OCI-LY1 (cell line): ENCODE measurements at regions not wholly inside any gene's neighbourhood (a gene's known extent, or its start where the extent isn't known, plus 50 kb on each side); places are given as distances from the start of the nearest gene placed in this dataset.

Experiments
- H2AFZ ChIP-seq: fragments of 200-600 bp; sonication (generic), shearing (Covaris generic); 2 replicates; pipeline ENCODE4 v1.6.0; 2014; ENCODE audit warnings: antibody characterized with exemption, mild to moderate bottlenecking, low read length
- H3F3A ChIP-seq: fragments of 200-600 bp; sonication (generic), shearing (Covaris generic); 2 replicates; pipeline ENCODE4 v1.6.0; 2014; ENCODE audit warnings: mild to moderate bottlenecking, antibody characterized with exemption, low read length, moderate library complexity; ENCODE audit not compliant: insufficient read depth
- H3K27ac ChIP-seq: fragments of 200-600 bp; sonication (generic); 2 replicates; pipeline ENCODE4 v1.5.1; 2014; ENCODE audit warnings: low read length, mixed run types, mild to moderate bottlenecking, low read depth; ENCODE audit not compliant: poor library complexity, severe bottlenecking
- H3K27me3 ChIP-seq: fragments of 200-600 bp; sonication (generic); 2 replicates; pipeline ENCODE4 v1.6.0; 2014; ENCODE audit warnings: antibody characterized with exemption, mild to moderate bottlenecking, low read length, moderate library complexity; ENCODE audit not compliant: insufficient read depth
- H3K36me3 ChIP-seq: fragments of 200-600 bp; sonication (generic); 2 replicates; pipeline ENCODE4 v1.6.1; 2014; ENCODE audit warnings: mild to moderate bottlenecking, antibody characterized with exemption, low read length, moderate library complexity, mixed read lengths; ENCODE audit not compliant: insufficient read depth
- H3K4me1 ChIP-seq: fragments of 200-600 bp; sonication (generic); 2 replicates; pipeline ENCODE4 v1.5.1; 2014; ENCODE audit warnings: mild to moderate bottlenecking, low read length, moderate library complexity; ENCODE audit not compliant: insufficient read depth, severe bottlenecking
- H3K4me2 ChIP-seq: fragments of 200-600 bp; sonication (generic), shearing (Covaris generic); 2 replicates; pipeline ENCODE4 v1.6.1; 2014; ENCODE audit warnings: low read length
- H3K4me3 ChIP-seq: fragments of 200-600 bp; sonication (generic); 2 replicates; pipeline ENCODE4 v1.5.1; 2014; ENCODE audit warnings: low read length, low read depth, mild to moderate bottlenecking, mixed read lengths; ENCODE audit not compliant: poor library complexity, severe bottlenecking
- H3K79me2 ChIP-seq: fragments of 200-600 bp; shearing (Covaris generic); 2 replicates; pipeline ENCODE4 v1.6.1; 2016; ENCODE audit warnings: mixed run types, low read length, mixed read lengths; ENCODE audit not compliant: insufficient read depth
- H3K9ac ChIP-seq: fragments of 200-600 bp; sonication (generic), shearing (Covaris generic); 2 replicates; pipeline ENCODE4 v1.6.1; 2014; ENCODE audit warnings: mild to moderate bottlenecking, low read length, mixed read lengths
- H3K9me2 ChIP-seq: fragments of 200-600 bp; sonication (generic), shearing (Covaris generic); 2 replicates; pipeline ENCODE4 v1.6.1; 2014; ENCODE audit warnings: low read depth, mild to moderate bottlenecking, low read length, mixed read lengths
- H3K9me3 ChIP-seq: fragments of 200-600 bp; shearing (Covaris generic); 2 replicates; pipeline ENCODE4 v1.6.1; 2014; ENCODE audit warnings: low read length, mixed read lengths
- H4K20me1 ChIP-seq: fragments of 200-600 bp; sonication (generic), shearing (Covaris generic); 2 replicates; pipeline ENCODE4 v1.6.0; 2016; ENCODE audit warnings: mild to moderate bottlenecking, low read length; ENCODE audit not compliant: insufficient read depth
- EZH2 ChIP-seq: fragments of 200-600 bp; sonication (generic), shearing (Covaris generic); IDR thresholded peaks from 2 replicates; pipeline ENCODE4 v1.8.0; 2017; ENCODE audit warnings: borderline replicate concordance, mixed run types, mild to moderate bottlenecking, antibody characterized with exemption, low read length, moderate library complexity, mixed read lengths
- TF ChIP-seq, protein P1 (sequence below): fragments of 200-600 bp; sonication (generic), shearing (Covaris generic); IDR thresholded peaks from 2 replicates; pipeline ENCODE4 v1.5.1; 2017; ENCODE audit warnings: mild to moderate bottlenecking, antibody characterized with exemption, low read length, moderate library complexity, mixed read lengths

GRCh38 chr6:88536071-88536625 is 370.0 kb upstream of the CNR1 start:
- Histone ChIP-seq H3K36me3 (no peaks in the 10 kb centered on the region), H3K4me2 (no peak overlapping the region), H3K79me2 (no peaks in the 10 kb centered on the region), H4K20me1 (no peaks in the 10 kb centered on the region), H2AFZ (no peak overlapping the region), H3K4me1 (no peaks in the 10 kb centered on the region), H3K27ac (no peak overlapping the region), H3K27me3 (no peaks in the 10 kb centered on the region), H3K9me3 (no peaks in the 10 kb centered on the region), H3K9ac (no peak overlapping the region), H3K4me3 (no peak overlapping the region), H3K9me2 (no peaks in the 10 kb centered on the region), H3F3A (no peaks in the 10 kb centered on the region)
- no peak for TF ChIP-seq EZH2
- TF ChIP-seq, protein P1, sequence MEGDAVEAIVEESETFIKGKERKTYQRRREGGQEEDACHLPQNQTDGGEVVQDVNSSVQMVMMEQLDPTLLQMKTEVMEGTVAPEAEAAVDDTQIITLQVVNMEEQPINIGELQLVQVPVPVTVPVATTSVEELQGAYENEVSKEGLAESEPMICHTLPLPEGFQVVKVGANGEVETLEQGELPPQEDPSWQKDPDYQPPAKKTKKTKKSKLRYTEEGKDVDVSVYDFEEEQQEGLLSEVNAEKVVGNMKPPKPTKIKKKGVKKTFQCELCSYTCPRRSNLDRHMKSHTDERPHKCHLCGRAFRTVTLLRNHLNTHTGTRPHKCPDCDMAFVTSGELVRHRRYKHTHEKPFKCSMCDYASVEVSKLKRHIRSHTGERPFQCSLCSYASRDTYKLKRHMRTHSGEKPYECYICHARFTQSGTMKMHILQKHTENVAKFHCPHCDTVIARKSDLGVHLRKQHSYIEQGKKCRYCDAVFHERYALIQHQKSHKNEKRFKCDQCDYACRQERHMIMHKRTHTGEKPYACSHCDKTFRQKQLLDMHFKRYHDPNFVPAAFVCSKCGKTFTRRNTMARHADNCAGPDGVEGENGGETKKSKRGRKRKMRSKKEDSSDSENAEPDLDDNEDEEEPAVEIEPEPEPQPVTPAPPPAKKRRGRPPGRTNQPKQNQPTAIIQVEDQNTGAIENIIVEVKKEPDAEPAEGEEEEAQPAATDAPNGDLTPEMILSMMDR = no peak

- H3K36me3 ChIP-seq = no peaks in the 10 kb centered on the region
- H3F3A ChIP-seq = no peaks in the 10 kb centered on the region
- no peak overlapping the region for H3K9ac ChIP-seq
- no peak overlapping the region for H3K27ac ChIP-seq
- H3K4me2 ChIP-seq = no peak overlapping the region
- H3K4me3 ChIP-seq = no peak overlapping the region
- no peaks in the 10 kb centered on the region for H3K27me3 ChIP-seq
- H3K4me1 ChIP-seq = no peaks in the 10 kb centered on the region
- no peaks in the 10 kb centered on the region for H4K20me1 ChIP-seq
- H3K9me3 ChIP-seq = no peaks in the 10 kb centered on the region
- H2AFZ ChIP-seq = no peak overlapping the region
- no peaks in the 10 kb centered on the region for H3K79me2 ChIP-seq
- TF ChIP-seq, protein P1 = no peak
- no peak for TF ChIP-seq EZH2
- no peaks in the 10 kb centered on the region for H3K9me2 ChIP-seq
Measured at GRCh38 chr6:88535306-88535705, 369.2 kb upstream of the CNR1 start.

DNA sequence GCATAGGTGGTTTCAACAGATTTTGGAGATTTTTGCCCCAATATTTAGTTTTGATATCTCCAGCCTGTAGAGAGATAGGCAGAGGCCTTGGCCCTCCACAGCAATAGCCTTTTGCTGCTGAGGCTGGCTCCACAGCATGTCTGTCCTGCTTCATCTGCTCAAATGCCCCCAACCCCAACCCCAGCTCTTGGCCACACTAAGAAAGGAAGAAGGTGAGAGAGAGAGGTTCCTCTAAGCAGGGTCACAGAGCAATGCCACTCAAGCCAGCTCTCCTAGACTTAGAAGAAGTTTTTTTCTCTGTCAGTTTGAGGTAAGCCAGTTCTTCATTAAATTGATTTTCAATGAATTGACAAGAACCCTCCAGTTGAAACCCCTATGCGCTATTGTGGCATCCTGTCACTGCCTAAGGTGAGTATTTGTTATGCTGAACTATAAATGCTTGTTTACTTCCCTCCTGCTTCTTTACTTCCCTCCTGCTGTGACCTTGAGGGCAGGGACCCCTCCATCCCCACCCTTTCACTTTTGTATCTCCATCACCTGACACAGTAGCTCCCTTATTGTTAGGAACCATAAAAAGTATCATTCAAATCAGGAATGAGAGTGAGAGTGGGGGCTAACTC is 366.2 kb upstream of the CNR1 start:
- Histone ChIP-seq H3K4me2 (no peak overlapping the region), H3K79me2 (no peaks in the 10 kb centered on the region), H3K36me3 (no peaks in the 10 kb centered on the region), H3K27me3 (no peaks in the 10 kb centered on the region), H3K27ac (no peak overlapping the region), H3K4me1 (no peaks in the 10 kb centered on the region), H3K9me2 (no peaks in the 10 kb centered on the region), H2AFZ (no peak overlapping the region), H3F3A (no peaks in the 10 kb centered on the region), H3K9ac (no peak overlapping the region), H3K4me3 (no peak overlapping the region), H4K20me1 (no peaks in the 10 kb centered on the region), H3K9me3 (no peaks in the 10 kb centered on the region)
- TF ChIP-seq EZH2 = no peak
- TF ChIP-seq, protein P1 = no peak
